Sciatic nerve (tissue), 2 donors: ENCODE measurements at regions not wholly inside any gene's neighbourhood (a gene's known extent, or its start where the extent isn't known, plus 50 kb on each side); places are given as distances from the start of the nearest gene placed in this dataset.

Experiments
- ATAC-seq: fragments of 200-7000 bp; cut with Tn5 transposase; one replicate; pipeline ENCODE4 v1.9.1; 2020; ENCODE audit warnings: mild to moderate bottlenecking, moderate library complexity
- DNase-seq: peaks from one replicate; pipeline ENCODE4 v3.0.0-alpha.2; 2020; ENCODE audit warnings: low spot score
- intact Hi-C: fragments of 100-400 bp; cut with DNase I; formaldehyde crosslinking; loops from one replicate; pipeline ENCODE4 v1.14.2; 2022
- donor health status: DM: no; HTN: no; CAD: no.
- donor health status: DM: no; HTN: no; CAD: no.

DNA sequence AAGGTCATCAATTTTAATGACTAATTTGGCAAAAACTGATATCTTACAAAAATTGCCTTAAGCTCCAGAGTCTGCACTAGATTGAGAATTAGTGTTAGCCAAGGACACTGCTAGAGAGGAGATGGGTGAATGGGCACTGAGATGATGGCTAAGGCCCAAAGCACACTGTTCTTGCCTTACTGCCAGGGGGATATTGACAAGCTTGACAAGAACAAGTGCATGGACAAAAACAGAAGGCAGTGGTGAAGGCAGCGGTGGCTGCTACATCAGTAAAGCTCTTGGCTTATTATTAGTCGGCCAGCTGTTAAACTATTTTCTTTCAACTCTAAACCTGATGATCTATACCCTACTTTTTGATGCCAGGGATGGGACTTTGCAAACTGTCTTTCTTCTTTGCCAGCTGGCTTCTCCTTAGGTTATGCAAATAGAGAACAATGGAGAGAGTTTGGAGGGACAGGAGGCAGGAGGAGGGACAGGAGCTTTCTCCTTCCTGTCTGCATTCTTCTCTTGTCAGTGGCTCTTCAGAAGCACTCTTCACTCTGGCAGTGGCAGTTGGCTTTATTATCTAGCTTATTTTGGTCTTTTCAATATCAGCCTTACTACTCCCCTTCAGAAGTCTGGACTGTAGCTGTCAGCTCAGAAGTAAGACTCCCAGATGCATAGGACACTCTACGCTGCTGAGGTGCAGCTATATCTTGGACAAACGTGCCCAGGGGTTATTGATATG, 853.5 kb upstream of the TMPRSS15 start:
- intact Hi-C loops: no loop called here
- DNase-seq (no peak), ATAC-seq (no peak)

DNA sequence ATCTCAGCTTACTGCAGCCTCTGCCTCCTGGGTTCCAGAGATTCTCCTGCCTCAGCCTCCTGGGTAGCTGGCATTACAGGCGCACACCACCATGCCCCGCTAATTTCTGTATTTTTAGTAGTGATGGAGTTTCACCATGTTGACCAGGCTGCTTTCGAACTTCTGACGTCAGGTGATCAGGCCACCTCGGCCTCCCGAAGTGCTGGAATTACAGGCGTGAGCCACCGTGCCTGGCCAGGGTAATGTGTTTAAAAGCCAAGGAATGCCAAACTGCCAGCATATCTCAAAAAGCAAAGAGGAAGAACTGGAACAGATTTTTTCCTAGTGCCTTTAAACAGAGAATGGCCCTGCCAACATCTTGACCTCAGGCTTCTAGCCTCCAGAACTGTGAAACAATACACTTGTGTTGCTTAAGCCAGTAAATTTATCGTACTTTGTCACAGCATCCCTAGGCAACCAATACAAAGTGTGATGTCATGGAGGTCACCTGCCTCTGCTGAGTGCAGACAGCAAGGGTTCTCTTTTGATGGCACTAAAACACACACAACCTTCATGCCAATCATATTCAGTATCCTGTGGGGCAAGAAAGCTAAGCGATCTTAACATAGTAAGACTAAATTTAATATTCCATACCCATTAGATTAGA, 858.3 kb upstream of the TMPRSS15 start:
- intact Hi-C loops: no loop called here
- no peak for DNase-seq
- no peak for ATAC-seq

DNA sequence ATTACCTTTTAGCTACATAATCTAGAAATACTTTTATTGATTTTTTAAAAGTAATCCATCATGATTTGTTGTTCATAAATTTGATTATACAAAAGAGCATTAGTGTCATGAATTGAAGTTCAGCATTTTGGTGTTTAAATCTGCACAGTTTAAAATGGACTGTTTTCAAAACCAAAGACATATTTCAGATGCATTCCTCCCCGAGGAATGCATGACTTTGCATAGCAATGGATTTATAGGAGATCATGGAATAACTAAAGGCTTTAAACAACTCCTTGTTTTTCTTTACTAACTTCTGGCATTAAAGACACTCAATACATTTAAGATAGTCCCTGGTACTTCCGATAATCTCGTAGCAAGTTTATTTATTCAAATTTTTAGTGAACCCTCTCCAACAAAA, 863.1 kb upstream of the TMPRSS15 start:
- DNase-seq (no peak), ATAC-seq (no peak)
- intact Hi-C loops: no loop called here

DNA sequence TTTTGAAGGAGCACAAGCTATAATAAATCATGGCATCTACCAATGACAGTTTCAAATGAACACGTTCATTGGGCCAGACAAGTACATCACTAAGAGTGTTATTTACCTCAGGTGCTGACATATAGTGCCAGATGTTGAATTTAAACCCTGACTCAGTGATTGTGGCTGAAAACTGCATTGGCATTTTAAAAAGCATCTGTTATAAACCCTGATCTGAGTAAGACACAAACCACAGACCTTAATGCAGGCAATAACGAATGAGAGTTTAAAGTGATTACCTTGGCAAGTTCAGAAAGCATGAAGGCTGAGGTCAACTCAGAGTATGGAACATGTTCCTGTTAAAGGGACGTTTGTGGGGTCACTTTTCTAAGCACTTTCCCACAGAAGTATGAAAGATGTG, 865.1 kb upstream of the TMPRSS15 start:
- ATAC-seq: no peak
- intact Hi-C loops: no loop called here
- DNase-seq: no peak

DNA sequence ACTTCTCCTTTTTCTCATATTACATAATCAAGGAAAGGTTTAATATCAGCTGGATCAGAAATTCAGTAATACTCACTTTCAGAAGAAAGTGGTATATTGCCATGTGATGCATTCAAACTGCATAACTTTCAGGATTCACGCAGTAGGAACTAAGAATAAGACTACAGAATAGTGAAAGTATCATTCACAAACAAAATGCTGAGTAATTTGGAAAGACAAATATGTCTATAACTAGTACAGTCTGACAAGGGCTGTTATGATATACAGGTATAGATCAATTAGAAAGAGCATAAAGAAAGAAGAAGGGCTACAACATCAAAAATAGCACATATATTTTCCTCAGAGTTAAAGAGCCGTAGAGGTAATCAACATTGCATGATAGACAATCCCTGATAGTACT, 871.5 kb upstream of the TMPRSS15 start:
- intact Hi-C loops: no loop called here
- DNase-seq: no peak
- no peak for ATAC-seq

DNA sequence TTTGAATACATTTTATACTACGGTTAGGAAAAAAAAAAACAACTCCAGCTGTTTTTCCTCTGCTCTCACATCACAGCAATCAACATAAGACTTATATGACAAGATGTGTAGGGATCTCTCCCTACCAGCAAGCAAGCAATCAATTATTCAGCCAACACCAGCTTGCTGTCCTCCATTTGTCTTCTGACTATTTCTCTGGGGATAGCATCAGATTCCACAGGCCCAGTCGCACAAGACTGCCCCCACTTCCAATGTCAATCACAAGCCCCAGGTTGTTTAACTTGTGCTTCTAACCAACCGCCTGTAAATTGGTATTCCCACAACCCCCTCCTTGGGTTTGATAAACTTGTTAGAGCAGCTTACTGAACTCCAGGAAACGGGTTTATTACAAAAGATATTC, 873.1 kb upstream of the TMPRSS15 start:
- no peak for ATAC-seq
- no peak for DNase-seq

DNA sequence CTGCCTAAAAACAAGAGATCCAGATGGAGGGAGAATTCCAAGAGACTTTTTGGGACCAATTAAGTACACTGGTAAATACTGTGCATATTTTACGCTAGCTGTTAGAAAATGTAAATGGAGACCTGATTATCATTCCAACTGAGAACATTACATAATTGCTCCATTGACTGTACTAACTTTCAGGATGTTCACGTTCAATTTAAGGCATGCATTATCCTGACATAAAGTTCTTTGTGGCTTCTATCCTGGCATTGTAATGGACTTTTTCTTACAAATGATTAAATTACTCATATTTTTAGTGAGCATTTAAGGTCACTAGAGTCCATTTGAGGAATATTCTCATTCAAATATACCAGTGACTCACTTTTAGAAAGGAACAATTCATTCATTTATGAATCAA, 883.3 kb upstream of the TMPRSS15 start:
- no peak for DNase-seq
- intact Hi-C loops: no loop called here
- no peak for ATAC-seq

More for the DNA sequence above, 873.1 kb upstream of the TMPRSS15 start:
- intact Hi-C loops: no loop called here

DNA sequence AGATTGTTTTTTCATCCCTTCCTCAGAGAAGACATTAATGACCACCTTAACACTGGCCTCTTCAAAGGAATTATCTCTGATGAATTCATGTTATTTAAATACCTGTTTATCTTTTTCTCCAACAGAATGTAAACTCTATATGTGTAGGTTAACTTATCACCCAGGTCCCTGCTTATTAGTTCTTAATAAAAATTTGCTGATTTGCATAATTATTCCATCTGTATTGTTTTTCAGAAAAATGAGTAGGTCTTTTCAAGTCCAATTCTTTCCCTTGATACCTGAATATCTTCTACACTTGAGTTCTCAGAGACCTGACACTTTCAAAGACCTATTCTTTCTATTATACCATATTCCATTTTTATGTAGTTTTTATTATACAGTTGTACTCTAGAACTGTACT, 886.7 kb upstream of the TMPRSS15 start:
- intact Hi-C loops: no loop called here
- no peak for ATAC-seq
- DNase-seq: no peak

DNA sequence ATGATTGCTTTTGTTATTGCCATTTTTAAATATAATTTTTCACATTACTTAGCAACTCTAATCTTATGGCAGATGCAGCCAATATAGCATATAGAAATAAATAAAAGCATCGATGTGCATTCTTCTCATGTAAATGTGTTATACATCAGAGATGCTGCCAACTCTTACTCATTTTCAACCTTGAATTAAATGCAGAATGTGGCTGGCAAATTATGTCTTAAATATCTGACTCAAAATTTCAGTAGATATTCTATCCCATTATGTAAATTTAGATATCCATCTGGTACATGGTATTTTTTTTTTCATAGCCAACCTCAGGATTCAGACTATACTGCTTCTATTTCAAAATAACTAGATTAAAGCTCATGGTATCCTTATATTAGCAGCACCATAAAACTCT, 916.7 kb upstream of the TMPRSS15 start:
- intact Hi-C loops: no loop called here
- DNase-seq (no peak), ATAC-seq (no peak)

DNA sequence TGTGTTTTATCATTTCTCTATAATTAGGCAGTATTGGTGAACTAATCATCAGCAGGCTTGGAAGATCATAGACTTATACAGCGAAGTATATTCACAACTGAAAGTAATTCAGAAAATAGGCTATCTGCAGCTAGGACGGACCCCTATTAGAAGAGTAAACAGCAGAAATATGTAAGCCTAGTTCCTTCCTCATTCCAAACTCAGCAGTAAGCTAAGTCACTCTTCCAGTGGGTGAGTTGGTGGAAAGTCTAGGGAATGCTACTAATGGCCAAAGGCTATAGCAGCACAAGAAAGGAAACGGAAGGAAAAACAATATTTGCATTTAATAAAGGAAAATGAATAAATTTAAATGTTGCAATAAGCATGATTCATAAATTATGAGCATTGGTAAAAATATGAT, 918.1 kb upstream of the TMPRSS15 start:
- ATAC-seq: no peak
- no peak for DNase-seq
- intact Hi-C loops: no loop called here

DNA sequence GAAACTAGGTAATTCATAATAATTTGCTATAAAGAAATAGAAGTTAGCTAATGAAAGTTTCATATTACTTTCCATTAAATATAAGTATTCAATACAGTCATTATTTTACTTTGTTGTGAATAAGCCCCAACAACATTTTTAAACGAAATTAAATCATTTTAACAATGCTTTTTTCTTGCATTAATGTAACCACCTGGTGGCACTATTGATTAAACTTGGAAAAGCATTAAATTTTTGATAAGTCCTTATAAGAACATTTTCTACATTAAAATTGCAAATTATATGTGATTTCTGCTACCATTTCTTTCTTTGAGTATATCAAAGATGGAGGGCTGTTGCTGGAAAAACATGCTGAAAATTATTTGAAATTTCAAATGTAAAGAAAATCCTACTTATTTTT, 918.8 kb upstream of the TMPRSS15 start:
- DNase-seq: no peak
- intact Hi-C loops: no loop called here
- ATAC-seq: no peak

DNA sequence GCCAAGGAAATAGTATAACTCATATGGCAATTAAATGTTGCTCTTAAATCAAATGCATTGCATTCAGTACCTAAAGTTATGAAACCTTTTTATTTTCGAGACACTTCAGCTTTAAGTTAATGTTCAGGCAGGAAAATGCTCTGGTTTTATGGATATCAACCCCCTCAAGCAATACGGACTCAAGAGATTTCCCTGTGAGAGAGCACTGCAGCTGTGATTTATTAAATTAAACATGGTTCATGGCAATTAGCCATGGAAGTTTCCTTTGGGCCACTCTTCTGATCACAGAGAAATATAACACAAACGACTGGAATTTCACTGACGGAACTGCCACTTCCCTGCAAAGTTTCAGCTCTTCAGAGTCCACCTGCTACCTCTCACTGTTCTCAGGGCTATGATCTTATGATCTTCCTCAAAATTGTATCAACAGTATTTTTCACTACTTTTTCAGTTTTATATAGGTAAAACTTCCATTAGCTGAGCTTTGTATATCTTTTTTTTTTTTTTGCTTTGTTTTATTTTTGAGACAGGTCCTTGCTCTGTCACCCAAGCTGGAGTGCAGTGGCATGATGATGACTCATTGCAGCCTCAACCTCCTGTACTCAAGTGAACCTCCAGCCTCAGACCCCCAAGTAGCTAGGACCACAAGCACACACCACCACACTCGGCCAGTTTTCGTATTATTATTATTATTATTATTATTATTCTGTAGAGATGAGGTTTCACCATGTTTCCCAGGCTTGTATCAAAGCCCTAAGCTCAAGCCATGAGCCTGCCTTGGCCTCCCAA, 923.1 kb upstream of the TMPRSS15 start:
- ATAC-seq: no peak
- intact Hi-C loops: no loop called here
- no peak for DNase-seq

DNA sequence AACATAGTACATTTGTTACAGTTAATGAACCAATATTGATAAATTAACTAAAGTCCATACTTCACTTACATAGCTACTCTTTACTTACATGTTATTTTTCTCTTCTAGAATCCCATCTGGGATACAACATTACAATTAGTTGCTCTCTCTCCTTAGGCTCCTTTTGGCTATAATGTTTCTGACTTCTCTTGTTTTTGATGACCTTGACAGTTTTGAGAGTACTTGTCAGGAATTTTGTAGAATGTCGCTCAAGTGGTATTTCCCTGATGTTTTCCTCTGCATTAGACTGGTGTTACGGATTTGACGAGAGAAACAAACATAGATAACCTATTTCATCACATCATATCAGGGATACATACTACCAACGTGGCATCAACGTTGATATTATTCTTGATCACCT, 925.4 kb upstream of the TMPRSS15 start:
- intact Hi-C loops: no loop called here
- DNase-seq (no peak), ATAC-seq (no peak)

DNA sequence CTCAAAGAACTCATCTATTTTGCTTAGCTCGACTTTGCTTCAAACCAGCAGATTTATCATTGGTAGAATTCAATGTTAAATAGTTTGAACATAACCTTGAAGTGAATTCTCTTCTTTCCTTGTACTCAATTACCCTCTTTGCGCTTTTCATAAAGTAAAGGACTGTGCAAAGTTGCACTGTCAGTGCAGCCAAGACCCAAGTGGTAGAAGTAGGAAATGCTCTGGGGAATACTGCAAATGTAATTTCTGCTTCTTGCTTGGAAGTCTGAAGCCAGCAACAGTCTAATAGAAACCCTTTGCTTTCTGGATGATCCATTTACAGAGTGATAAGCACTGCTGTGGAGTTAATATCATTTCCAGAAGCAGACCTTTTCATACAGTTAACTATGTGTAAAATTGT, 936.7 kb upstream of the TMPRSS15 start:
- DNase-seq: no peak
- intact Hi-C loops: no loop called here

DNA sequence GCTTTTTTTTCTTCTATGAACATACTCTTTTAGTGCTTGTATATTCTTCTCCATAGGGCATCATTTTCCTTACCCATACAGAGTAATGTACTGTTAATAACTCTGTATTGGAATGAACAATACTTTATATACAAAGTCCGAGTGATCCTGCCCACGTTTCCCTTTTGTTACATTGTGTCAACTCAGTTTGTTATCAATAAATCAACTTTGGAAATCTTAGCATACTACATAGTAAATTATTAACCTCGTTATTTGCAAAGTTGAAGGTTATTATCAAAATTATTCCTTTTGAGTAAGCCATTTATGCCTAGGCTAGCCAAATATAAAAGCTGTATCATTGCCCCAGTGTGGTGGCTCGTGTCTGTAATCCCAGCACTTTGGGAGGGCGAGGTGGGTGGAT, 937.4 kb upstream of the TMPRSS15 start:
- no peak for ATAC-seq
- intact Hi-C loops: no loop called here

More for the DNA sequence above, 936.7 kb upstream of the TMPRSS15 start:
- no peak for ATAC-seq

DNA sequence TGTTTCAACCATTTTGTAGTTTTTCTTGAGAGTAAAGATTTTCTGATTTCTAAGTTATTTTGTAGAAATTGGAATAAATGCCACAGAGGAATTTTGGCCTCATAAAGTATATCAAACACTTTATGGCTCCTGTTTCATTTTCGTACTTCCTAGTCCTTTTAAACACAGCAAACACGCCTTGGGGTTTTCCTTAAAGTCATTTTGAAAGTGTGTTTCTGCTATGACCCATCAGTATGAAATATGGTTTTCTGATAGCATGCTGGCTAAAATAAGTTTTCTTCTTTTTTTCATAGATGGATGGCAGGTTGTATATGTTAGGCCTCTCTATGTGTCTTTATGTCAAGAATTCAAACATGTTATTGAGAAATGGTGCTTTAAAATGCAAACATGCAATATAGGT, 940.1 kb upstream of the TMPRSS15 start:
- no peak for ATAC-seq
- intact Hi-C loops: no loop called here

More for the DNA sequence above, 937.4 kb upstream of the TMPRSS15 start:
- no peak for DNase-seq

DNA sequence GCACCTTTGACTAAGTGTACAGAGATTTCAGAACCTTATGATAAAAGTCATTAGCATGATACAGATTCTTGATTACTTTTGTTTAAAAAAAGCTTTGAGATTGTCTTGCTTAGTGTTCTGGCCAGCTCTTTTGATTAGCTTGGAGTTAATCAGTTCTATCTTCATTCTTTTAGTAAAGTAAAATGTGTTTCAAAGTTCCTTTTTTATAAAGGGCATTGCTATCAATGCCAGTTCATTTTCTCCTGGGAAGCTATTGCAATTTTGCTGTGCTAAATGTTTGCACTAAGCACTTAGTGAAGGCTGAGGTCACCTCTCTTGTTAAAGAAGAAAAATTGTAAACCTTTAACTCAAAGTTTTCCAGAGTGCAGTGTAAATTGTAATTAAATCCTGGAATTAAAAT, 946.7 kb upstream of the TMPRSS15 start:
- intact Hi-C loops: no loop called here
- no peak for ATAC-seq
- DNase-seq: no peak

More for the DNA sequence above, 940.1 kb upstream of the TMPRSS15 start:
- no peak for DNase-seq

DNA sequence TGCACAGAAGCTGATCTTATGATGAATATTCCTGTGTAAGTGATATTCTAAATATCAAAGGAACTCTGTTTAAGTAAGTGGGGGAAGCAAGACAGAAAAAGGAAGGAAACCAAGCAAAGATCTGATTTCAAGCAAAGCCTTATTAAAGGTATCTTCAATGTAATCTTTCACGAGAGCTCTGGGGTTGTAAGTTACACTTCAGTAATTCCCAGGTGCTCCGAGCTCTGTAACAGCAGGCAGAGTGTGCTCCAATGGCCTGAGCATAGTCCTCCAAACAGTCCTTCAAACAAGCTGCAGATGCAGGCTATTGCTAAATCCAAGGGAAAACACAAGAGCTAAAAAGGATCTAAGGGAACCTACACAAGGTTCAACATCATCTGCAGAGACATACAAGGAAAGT, 949.7 kb upstream of the TMPRSS15 start:
- DNase-seq (no peak), ATAC-seq (no peak)
- intact Hi-C loops: no loop called here

DNA sequence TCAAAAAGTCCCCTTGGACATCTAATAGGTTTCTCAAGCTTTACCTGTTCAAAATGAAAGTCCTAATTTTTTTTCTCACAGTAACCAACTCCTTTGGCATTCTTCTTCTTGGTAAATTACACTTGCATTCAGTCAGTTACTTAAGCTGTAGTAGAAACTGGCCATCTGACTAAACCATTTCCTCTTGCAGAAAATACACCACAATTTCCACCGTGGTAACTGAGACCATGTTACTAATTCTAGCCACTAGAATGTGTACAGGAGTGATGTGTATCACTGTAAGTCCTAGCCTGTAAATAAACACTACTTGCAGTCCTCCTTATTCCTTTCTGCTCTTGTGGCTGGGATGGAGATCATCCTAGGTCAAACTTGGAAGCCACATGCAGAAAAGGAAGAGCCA, 965.4 kb upstream of the TMPRSS15 start:
- ATAC-seq (no peak), DNase-seq (no peak)
- intact Hi-C loops: no loop called here

DNA sequence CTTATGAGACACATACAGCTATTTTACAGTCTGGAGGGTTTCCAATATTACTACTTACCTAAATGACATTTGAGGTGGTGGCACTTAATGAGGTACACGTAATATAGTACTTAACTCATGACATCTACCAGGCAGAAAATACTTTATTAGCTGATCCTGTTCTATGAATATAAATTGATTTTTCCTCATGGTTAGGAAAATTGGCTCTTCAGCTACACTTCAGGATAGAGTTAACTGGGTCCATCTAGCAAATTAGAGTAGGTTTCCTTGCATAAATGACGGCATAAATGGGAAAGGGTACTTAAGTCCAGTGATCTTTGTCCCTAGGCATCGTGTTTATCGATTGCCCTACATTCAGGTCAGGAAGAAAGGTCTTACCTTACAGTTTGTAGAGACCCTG, 988.8 kb upstream of the TMPRSS15 start:
- ATAC-seq (no peak), DNase-seq (no peak)
- intact Hi-C loops: no loop called here
